ENCODE measurements at regions not wholly inside any gene's neighbourhood (a gene's known extent, or its start where the extent isn't known, plus 50 kb on each side); places are given as distances from the start of the nearest gene placed in this dataset.

DNA sequence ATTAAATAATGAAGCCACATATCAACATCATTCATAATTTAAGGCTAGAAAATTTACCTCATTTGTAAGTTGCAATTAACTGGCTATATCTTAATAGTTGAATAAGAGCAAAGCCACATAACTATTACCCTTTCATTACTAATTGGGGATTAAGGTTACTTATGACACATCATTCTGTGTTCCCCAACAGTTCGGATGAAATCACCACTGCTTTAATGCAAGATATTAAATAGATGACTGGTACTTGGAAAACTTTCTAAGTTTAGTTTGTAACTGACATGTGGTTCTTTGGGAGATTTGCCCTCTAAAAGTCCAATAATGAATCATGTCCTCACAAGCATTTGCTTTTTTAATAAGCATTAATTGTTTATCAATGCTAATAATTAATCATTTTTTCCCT lies 109.1 kb downstream of the MTERF1 start:
- Histone ChIP-seq H3K27ac (ENCODE audit: low read depth, low read length) (no peak overlapping the region), H2AFZ (ENCODE audit: low read depth, low read length, poor library complexity, severe bottlenecking) (no peak overlapping the region), H3K36me3 (ENCODE audit: control insufficient read depth in 1 of 2, insufficient read depth in 2 of 2, low read length in 2 of 2) (no peaks in the 10 kb centered on the region), H3K4me3 (replicated peaks in 1 of 2; ENCODE audit: low read depth in 1 of 2, low read length in 2 of 2) (no peak overlapping the region), H3K4me1 (ENCODE audit: control insufficient read depth in 1 of 2, insufficient read depth in 2 of 2, low read length in 2 of 2) (no peaks in the 10 kb centered on the region), H4K20me1 (ENCODE audit: insufficient read depth) (no peaks in the 10 kb centered on the region), H3K79me2 (ENCODE audit: insufficient read depth, low read length) (no peaks in the 10 kb centered on the region), H3K9me2 (ENCODE audit: insufficient read depth) (no peaks in the 10 kb centered on the region), H3K9me3 (ENCODE audit: control insufficient read depth in 1 of 2, insufficient read depth in 1 of 2, low read depth in 1 of 2, low read length in 2 of 2) (no peaks in the 10 kb centered on the region), H3K27me3 (ENCODE audit: insufficient read depth, low read length) (no peaks in the 10 kb centered on the region), H3K4me2 (ENCODE audit: low read length) (no peak overlapping the region), H3K9ac (ENCODE audit: low read length) (no peak overlapping the region)
- RAD21 ChIA-PET (ENCODE audit: low non-redundant PET in 1 of 2, low total read pairs in 2 of 2, uncharacterized antibody in 2 of 2, unreplicated experiment in 2 of 2) = no interaction called here
- no peak for TF ChIP-seq SRF (IDR thresholded peaks at IDR 0.05; ENCODE audit: low read depth)
- no peak for TF ChIP-seq EZH2phosphoT487 (IDR thresholded peaks at IDR 0.05; ENCODE audit: borderline replicate concordance)
- TF ChIP-seq SIN3A (IDR thresholded peaks at IDR 0.05; ENCODE audit: low read depth) = no peak
- POLR2A ChIA-PET = no interaction called here
- CTCF ChIA-PET = no interaction called here
- intact Hi-C loops (cut with micrococcal nuclease) = no loop called here
- ATAC-seq (no peak), DNase-seq (ENCODE audit: low read depth, low spot score) (no peak)
- no TSS peak for BruUV-seq (replicated peaks)

DNA sequence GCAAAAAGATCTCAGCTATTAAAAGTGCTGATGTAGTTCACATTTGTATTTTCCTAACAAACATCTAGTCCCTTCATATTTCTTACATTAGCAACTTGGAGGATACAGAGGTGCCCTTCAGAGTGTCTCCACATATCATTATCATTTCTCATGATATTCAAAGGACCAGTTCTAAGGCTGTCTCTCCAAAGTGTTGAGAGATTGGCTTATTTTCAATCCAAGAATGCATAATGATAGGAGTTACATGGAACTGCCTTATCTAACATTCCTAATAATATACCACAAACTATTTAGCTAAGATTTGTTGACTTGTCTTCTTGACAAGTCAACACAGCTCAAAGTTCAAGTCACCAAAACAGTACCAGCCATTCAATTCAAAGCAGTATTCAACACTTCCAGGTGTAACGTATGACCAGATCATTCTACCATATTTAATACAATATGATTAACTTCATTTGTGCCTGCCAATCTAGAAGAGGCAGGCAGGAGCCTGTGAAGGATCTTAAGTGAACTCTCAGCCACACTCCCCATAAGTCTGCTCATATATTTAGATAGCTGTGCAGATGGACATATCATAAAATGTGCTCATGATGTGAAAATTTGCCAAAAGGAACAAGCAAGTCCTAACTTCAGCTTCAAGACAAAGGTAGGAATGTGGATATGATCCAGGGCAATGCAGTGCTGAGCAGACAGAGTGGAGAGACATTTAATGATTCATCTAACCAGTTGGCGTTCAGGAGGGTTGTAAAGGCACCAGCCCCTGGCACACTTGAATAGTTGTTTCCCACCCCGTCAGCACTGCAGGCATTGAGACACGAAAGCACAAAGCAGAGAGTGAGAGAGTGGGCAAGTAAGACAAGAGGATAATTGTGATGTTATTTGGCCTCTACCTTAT lies 108.3 kb downstream of the MTERF1 start:
- Histone ChIP-seq H3K79me2 (ENCODE audit: insufficient read depth, low read length) (no peaks in the 10 kb centered on the region), H3K4me3 (replicated peaks in 1 of 2; ENCODE audit: low read depth in 1 of 2, low read length in 2 of 2) (no peak overlapping the region), H3K27me3 (ENCODE audit: insufficient read depth, low read length) (no peaks in the 10 kb centered on the region), H2AFZ (ENCODE audit: low read depth, low read length, poor library complexity, severe bottlenecking) (no peak overlapping the region), H3K36me3 (ENCODE audit: control insufficient read depth in 1 of 2, insufficient read depth in 2 of 2, low read length in 2 of 2) (no peaks in the 10 kb centered on the region), H3K27ac (ENCODE audit: low read depth, low read length) (no peak overlapping the region), H4K20me1 (ENCODE audit: insufficient read depth) (no peaks in the 10 kb centered on the region), H3K9me2 (ENCODE audit: insufficient read depth) (no peaks in the 10 kb centered on the region), H3K9me3 (ENCODE audit: control insufficient read depth in 1 of 2, insufficient read depth in 1 of 2, low read depth in 1 of 2, low read length in 2 of 2) (no peaks in the 10 kb centered on the region), H3K4me1 (ENCODE audit: control insufficient read depth in 1 of 2, insufficient read depth in 2 of 2, low read length in 2 of 2) (no peaks in the 10 kb centered on the region), H3K9ac (ENCODE audit: low read length) (no peak overlapping the region), H3K4me2 (ENCODE audit: low read length) (no peak overlapping the region)
- ChIA-PET CTCF (no interaction called here), POLR2A (no interaction called here), RAD21 (ENCODE audit: low non-redundant PET in 1 of 2, low total read pairs in 2 of 2, uncharacterized antibody in 2 of 2, unreplicated experiment in 2 of 2) (no interaction called here)
- TF ChIP-seq POLR2AphosphoS5 (IDR thresholded peaks at IDR 0.05; ENCODE audit: low read depth, low read length) (no peak), POLR2A (IDR thresholded peaks at IDR 0.05; ENCODE audit: borderline replicate concordance, extremely low read depth, insufficient read depth, insufficient read length) (no peak), YY1 (IDR thresholded peaks at IDR 0.05; ENCODE audit: extremely low read depth, insufficient replicate concordance, low read depth, low read length) (no peak), EZH2phosphoT487 (IDR thresholded peaks at IDR 0.05; ENCODE audit: borderline replicate concordance) (no peak)
- DNase-seq (ENCODE audit: low read depth, low spot score) (no peak), ATAC-seq (no peak)
- BruUV-seq (replicated peaks) = no TSS peak
- intact Hi-C loops (cut with micrococcal nuclease) = no loop called here
